SK-N-SH (cell line): ENCODE measurements at regions not wholly inside any gene's neighbourhood (a gene's known extent, or its start where the extent isn't known, plus 50 kb on each side); places are given as distances from the start of the nearest gene placed in this dataset.

ENCODE experiments used
- CTCF ChIA-PET: fragments of 300-600, 350-600 bp; formaldehyde crosslinking; extraction: SDS; loops from one replicate; lab custom pipeline; 2021; lab: Yijun Ruan, JAX
- POLR2A ChIA-PET: fragments of 350-600 bp; sonication (Branson Sonifier 250); formaldehyde crosslinking; extraction: SDS; loops from one replicate; lab custom pipeline; 2020; ENCODE audit warnings: antibody characterized with exemption, inconsistent platforms; lab: Yijun Ruan, JAX
- DNase-seq: peaks from one replicate; pipeline ENCODE4 v3.0.0; 2012
- H2AFZ ChIP-seq: fragments of 200-600 bp; sonication (generic); 2 replicates; pipeline ENCODE4 v1.8.1; 2016; ENCODE audit warnings: antibody characterized with exemption, mild to moderate bottlenecking, low read depth
- H3F3A ChIP-seq: fragments of 200-600 bp; sonication (generic); replicated peaks from 2 replicates; pipeline ENCODE3; 2016; ENCODE audit warnings: antibody characterized with exemption, mild to moderate bottlenecking; ENCODE audit not compliant: insufficient read depth
- H3K27ac ChIP-seq, 2 experiments: fragments of 200-500 bp in 1 of 2; fragments of 200-600 bp in 1 of 2; sonication (Bioruptor generic) in 1 of 2; sonication (generic), shearing (Covaris generic) in 1 of 2; 2 replicates each; pipeline versions ENCODE4 v1.5.1 to v1.6.1; 2014 to 2016; ENCODE audit warnings: low read depth in 2 of 2, inconsistent platforms in 1 of 2, low read length in 1 of 2, mild to moderate bottlenecking in 1 of 2, mixed read lengths in 1 of 2
- H3K27me3 ChIP-seq: fragments of 200-600 bp; sonication (generic), shearing (Covaris generic); 2 replicates; pipeline ENCODE4 v1.6.1; 2016; ENCODE audit warnings: mixed run types; ENCODE audit not compliant: insufficient read depth
- H3K36me3 ChIP-seq, 2 experiments: fragments of 200-500 bp in 1 of 2; fragments of 200-600 bp in 1 of 2; sonication (Bioruptor generic) in 1 of 2; sonication (generic) in 1 of 2; replicated peaks in 1 of 2; 2 replicates each; pipeline versions ENCODE3 to v1.5.1; 2014 to 2016; ENCODE audit warnings: low read length in 1 of 2, mild to moderate bottlenecking in 1 of 2; ENCODE audit not compliant: insufficient read depth in 2 of 2, control insufficient read depth in 1 of 2
- H3K4me1 ChIP-seq, 2 experiments: fragments of 200-500 bp in 1 of 2; fragments of 200-600 bp in 1 of 2; sonication (Bioruptor generic) in 1 of 2; sonication (generic), shearing (Covaris generic) in 1 of 2; 2 replicates each; pipeline versions ENCODE4 v1.5.1 to v1.6.1; 2014 to 2016; ENCODE audit warnings: low read depth in 1 of 2, low read length in 1 of 2, mixed run types in 1 of 2; ENCODE audit not compliant: insufficient read depth in 2 of 2, control insufficient read depth in 1 of 2
- H3K4me2 ChIP-seq: fragments of 200-600 bp; sonication (generic), shearing (Covaris generic); 2 replicates; pipeline ENCODE4 v1.6.1; 2017; ENCODE audit warnings: mixed run types
- H3K4me3 ChIP-seq, 2 experiments: fragments of 200-500 bp in 1 of 2; fragments of 200-600 bp in 1 of 2; sonication (Bioruptor generic) in 1 of 2; sonication (generic), shearing (Covaris generic) in 1 of 2; 2 replicates each; pipeline versions ENCODE4 v1.5.1 to v1.8.1; 2014 to 2016; ENCODE audit warnings: low read depth in 2 of 2, inconsistent platforms in 1 of 2, low read length in 1 of 2, mild to moderate bottlenecking in 1 of 2, mixed read lengths in 1 of 2, moderate library complexity in 1 of 2
- H3K79me2 ChIP-seq: fragments of 200-600 bp; sonication (generic); 2 replicates; pipeline ENCODE4 v1.8.1; 2017; ENCODE audit warnings: mild to moderate bottlenecking; ENCODE audit not compliant: insufficient read depth
- H3K9ac ChIP-seq: fragments of 200-600 bp; sonication (generic); 2 replicates; pipeline ENCODE4 v1.6.1; 2017; ENCODE audit warnings: mixed run types
- H3K9me2 ChIP-seq: fragments of 200-600 bp; sonication (generic); 2 replicates; pipeline ENCODE4 v1.6.1; 2017; ENCODE audit warnings: mixed run types
- H3K9me3 ChIP-seq: fragments of 200-600 bp; sonication (generic); 2 replicates; pipeline ENCODE4 v1.6.1; 2017; ENCODE audit warnings: mixed run types, mild to moderate bottlenecking, moderate library complexity
- H4K20me1 ChIP-seq: fragments of 200-600 bp; sonication (generic); 2 replicates; pipeline ENCODE4 v1.6.1; 2017; ENCODE audit warnings: mild to moderate bottlenecking, mixed run types; ENCODE audit not compliant: insufficient read depth
- CTCF ChIP-seq: fragments of 200-600 bp; sonication (generic); IDR thresholded peaks from 2 replicates; pipeline ENCODE4 v1.6.1; 2017; ENCODE audit warnings: antibody characterized with exemption, mild to moderate bottlenecking, moderate library complexity
- EZH2phosphoT487 ChIP-seq: fragments of 200-600 bp; sonication (generic); IDR thresholded peaks from 2 replicates; pipeline ENCODE4 v1.6.1; 2017; ENCODE audit warnings: low read depth, mixed run types, mild to moderate bottlenecking, antibody characterized with exemption, moderate library complexity, borderline replicate concordance
- FOXJ3 ChIP-seq: sonication (generic); formaldehyde crosslinking; IDR thresholded peaks from 2 replicates; pipeline ENCODE4 v1.5.1; 2020; ENCODE audit warnings: mild to moderate bottlenecking, missing genetic modification reagents
- FOXM1 ChIP-seq: IDR thresholded peaks from 2 replicates; pipeline ENCODE4 v1.4.0; 2012; ENCODE audit warnings: low read depth, mild to moderate bottlenecking
- GABPA ChIP-seq: IDR thresholded peaks from 2 replicates; pipeline ENCODE4 v1.4.0; 2012; ENCODE audit warnings: low read depth, mild to moderate bottlenecking
- IRF3 ChIP-seq: fragments of 150-350 bp; IDR thresholded peaks from 2 replicates; pipeline ENCODE4 v1.6.1; 2016; ENCODE audit warnings: mild to moderate bottlenecking, low read depth, low read length
- MAX ChIP-seq: IDR thresholded peaks from 2 replicates; pipeline ENCODE4 v1.4.0; 2012; ENCODE audit warnings: low read depth
- MEF2A ChIP-seq: IDR thresholded peaks from 2 replicates; pipeline ENCODE4 v1.4.0; 2012; ENCODE audit warnings: low read depth, borderline replicate concordance
- NRF1 ChIP-seq: IDR thresholded peaks from 2 replicates; pipeline ENCODE4 v1.6.1; 2012; ENCODE audit warnings: low read depth, mild to moderate bottlenecking, low read length
- PBX3 ChIP-seq: IDR thresholded peaks from 2 replicates; pipeline ENCODE4; 2012
- POLR2AphosphoS5 ChIP-seq: IDR thresholded peaks from 2 replicates; pipeline ENCODE4 v1.6.1; 2012; ENCODE audit warnings: low read depth, low read length
- RAD21 ChIP-seq: IDR thresholded peaks from 2 replicates; pipeline ENCODE4 v1.6.1; 2012; ENCODE audit warnings: mild to moderate bottlenecking, low read length
- RCOR1 ChIP-seq: fragments of 150-350 bp; IDR thresholded peaks from 2 replicates; pipeline ENCODE4 v1.6.1; 2017; ENCODE audit warnings: antibody characterized with exemption, low read length
- RXRA ChIP-seq: IDR thresholded peaks from 2 replicates; pipeline ENCODE4 v1.4.0; 2012; ENCODE audit warnings: low read depth, mild to moderate bottlenecking, borderline replicate concordance
- SIN3A ChIP-seq: IDR thresholded peaks from 2 replicates; pipeline ENCODE4 v1.6.1; 2012; ENCODE audit warnings: low read depth, mild to moderate bottlenecking, low read length, moderate library complexity, borderline replicate concordance
- TEAD4 ChIP-seq: IDR thresholded peaks from 2 replicates; pipeline ENCODE4 v1.4.0; 2012; ENCODE audit warnings: mild to moderate bottlenecking, borderline replicate concordance; ENCODE audit not compliant: insufficient read depth
- USF2 ChIP-seq: fragments of 150-350 bp; IDR thresholded peaks from 2 replicates; pipeline ENCODE4 v1.6.1; 2017; ENCODE audit warnings: antibody characterized with exemption, low read length, low read depth, borderline replicate concordance
- YY1 ChIP-seq: IDR thresholded peaks from 2 replicates; pipeline ENCODE4 v1.4.0; 2012; ENCODE audit warnings: low read depth, mild to moderate bottlenecking
- ZBTB33 ChIP-seq: IDR thresholded peaks from 2 replicates; pipeline ENCODE4 v1.4.0; 2012; ENCODE audit warnings: low read depth, borderline replicate concordance
- WGBS: methylation state at CpG from one replicate; pipeline ENCODE4 v1.1.6; 2017; ENCODE audit warnings: low lambda C conversion rate; 5-methylcytosine and 5-hydroxymethylcytosine counted together

- Histone ChIP-seq H3K9me3 (no peaks in the 10 kb centered on the region), H3K36me3 (no peaks in the 10 kb centered on the region), H3K9me2 (no peaks in the 10 kb centered on the region), H2AFZ (no peak overlapping the region), H4K20me1 (no peaks in the 10 kb centered on the region), H3K4me3 (no peak overlapping the region), H3K27me3 (no peaks in the 10 kb centered on the region), H3K79me2 (no peaks in the 10 kb centered on the region), H3K27ac (no peak overlapping the region), H3K9ac (no peak overlapping the region), H3K4me1 (no peaks in the 10 kb centered on the region), H3F3A (no peaks in the 10 kb centered on the region), H3K4me2 (no peak overlapping the region)
- ChIA-PET CTCF (no interaction called here), POLR2A (no interaction called here)
- DNase-seq: no peak
- no peak for TF ChIP-seq MAX
- no peak for TF ChIP-seq NRF1
- TF ChIP-seq RCOR1: no peak
- TF ChIP-seq MEF2A: no peak
- no peak for TF ChIP-seq IRF3
- no peak for TF ChIP-seq USF2
- TF ChIP-seq EZH2phosphoT487: no peak
- TF ChIP-seq POLR2AphosphoS5: no peak
- no peak for TF ChIP-seq RXRA
- no peak for TF ChIP-seq ZBTB33
- TF ChIP-seq TEAD4: no peak
- no peak for TF ChIP-seq YY1
- no peak for TF ChIP-seq PBX3
- no peak for TF ChIP-seq RAD21
- no peak for TF ChIP-seq CTCF
- no peak for TF ChIP-seq GABPA
- no peak for TF ChIP-seq SIN3A
- no peak for TF ChIP-seq FOXJ3
- no peak for TF ChIP-seq FOXM1
- WGBS: 28% methylated on average over 2 of the region's 2 CpGs
These were observed 215.0 kb downstream of the MAD2L1 start for GRCh38 chr4:119851649-119852048.
